ENCODE measurements at regions not wholly inside any gene's neighbourhood (a gene's known extent, or its start where the extent isn't known, plus 50 kb on each side); places are given as distances from the start of the nearest gene placed in this dataset.

DNA sequence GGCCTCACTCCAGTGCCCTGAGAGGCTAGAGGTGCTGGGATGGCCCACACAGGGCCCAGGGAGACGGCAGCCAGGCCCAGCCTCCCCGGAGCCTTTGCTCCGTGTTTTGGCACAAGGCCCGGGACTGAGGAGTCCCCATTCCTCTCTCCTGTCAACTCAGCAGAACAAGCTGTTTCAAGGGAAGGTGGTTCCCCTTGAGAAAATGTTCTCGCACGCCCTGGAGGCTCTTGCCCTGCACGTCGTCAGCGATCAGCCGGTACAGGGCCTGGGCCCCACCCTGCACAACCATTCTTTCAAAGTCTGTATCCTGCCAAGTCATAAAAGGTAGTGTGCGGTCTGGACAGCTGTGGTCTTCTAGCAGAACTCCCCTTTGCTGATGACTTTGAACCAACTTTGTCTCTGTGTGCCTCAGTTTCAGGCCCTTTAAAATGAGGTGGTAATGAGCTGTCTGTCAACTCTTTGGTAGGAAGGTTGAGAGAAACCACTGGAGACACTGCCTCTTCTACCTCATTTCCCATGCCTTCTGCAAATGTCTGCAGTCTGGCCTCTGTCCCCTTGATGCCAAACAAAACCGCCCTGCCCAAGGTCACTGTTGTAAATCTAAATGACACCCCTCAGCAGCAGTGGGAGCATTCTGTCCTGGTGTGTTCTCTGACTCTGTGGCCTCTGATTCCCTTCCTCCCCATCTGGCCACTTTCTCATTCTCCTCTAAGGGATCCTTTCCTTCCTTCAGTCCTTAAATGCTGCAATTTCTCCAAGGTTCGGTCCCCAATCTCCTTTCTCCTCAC lies 138.6 kb upstream of the JUN start:
- TF ChIP-seq, protein P1, sequence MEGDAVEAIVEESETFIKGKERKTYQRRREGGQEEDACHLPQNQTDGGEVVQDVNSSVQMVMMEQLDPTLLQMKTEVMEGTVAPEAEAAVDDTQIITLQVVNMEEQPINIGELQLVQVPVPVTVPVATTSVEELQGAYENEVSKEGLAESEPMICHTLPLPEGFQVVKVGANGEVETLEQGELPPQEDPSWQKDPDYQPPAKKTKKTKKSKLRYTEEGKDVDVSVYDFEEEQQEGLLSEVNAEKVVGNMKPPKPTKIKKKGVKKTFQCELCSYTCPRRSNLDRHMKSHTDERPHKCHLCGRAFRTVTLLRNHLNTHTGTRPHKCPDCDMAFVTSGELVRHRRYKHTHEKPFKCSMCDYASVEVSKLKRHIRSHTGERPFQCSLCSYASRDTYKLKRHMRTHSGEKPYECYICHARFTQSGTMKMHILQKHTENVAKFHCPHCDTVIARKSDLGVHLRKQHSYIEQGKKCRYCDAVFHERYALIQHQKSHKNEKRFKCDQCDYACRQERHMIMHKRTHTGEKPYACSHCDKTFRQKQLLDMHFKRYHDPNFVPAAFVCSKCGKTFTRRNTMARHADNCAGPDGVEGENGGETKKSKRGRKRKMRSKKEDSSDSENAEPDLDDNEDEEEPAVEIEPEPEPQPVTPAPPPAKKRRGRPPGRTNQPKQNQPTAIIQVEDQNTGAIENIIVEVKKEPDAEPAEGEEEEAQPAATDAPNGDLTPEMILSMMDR (optimal IDR thresholded peaks at IDR 0.05 in 1 of 3, IDR thresholded peaks at IDR 0.05 in 1 of 3, conservative IDR thresholded peaks at IDR 0.05 in 1 of 3; ENCODE audit: extremely low read depth in 1 of 3, insufficient read depth in 2 of 3, low read length in 3 of 3) = no peak
- TF ChIP-seq EZH2 (IDR thresholded peaks at IDR 0.05; ENCODE audit: low read length) = no peak
